Dedifferentiated amniotic fluid mesenchymal stem cell (primary cell): ENCODE measurements at regions not wholly inside any gene's neighbourhood (a gene's known extent, or its start where the extent isn't known, plus 50 kb on each side); places are given as distances from the start of the nearest gene placed in this dataset.
"Not testable (repeated sequence)": the region's sequence is repeated elsewhere in the genome, so short reads cannot be mapped to it uniquely, and the experiment has no call there.

Experiments used
- DNase-seq: peaks from one replicate; pipeline ENCODE4 v3.0.0-alpha.2; 2016; ENCODE audit errors: extremely low spot score

DNA sequence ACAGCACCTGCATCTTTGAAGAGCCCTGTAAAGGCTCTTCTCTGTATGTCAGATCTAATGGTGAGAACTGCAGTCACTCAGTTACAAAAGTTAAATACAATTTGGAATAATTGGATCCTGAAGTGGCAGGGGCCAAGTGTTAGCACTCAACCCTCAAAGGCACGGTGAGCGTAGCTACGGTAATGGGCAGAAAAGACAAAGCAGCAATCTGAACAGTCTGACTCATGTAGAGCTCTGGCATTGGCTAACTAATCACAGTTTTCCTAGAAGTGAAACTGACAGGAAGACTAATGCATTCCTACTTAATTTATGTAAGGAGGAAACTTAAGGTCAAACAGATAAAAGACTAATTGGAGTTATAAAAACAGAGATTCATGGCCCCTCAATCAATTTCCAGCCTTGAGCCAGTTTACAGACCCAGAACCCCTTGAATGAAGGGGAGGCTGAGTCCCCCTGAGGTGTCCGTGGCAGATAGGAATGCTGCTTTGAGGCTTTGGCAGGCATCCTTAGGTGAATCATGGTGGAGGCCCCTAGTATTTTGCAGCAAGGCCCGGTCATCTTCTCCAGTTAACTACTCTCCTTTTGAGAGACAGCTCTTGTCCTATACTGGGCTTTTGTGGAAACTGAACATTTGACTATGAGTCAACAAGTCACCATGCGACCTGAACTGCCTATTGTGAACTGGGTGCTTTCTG is 450.7 kb downstream of the ZNF33B start:
- not testable (repeated sequence) for DNase-seq

GRCh38 chr10:42177793-42178689 is 460.3 kb downstream of the ZNF33B start:
- not testable (repeated sequence) for DNase-seq

DNA sequence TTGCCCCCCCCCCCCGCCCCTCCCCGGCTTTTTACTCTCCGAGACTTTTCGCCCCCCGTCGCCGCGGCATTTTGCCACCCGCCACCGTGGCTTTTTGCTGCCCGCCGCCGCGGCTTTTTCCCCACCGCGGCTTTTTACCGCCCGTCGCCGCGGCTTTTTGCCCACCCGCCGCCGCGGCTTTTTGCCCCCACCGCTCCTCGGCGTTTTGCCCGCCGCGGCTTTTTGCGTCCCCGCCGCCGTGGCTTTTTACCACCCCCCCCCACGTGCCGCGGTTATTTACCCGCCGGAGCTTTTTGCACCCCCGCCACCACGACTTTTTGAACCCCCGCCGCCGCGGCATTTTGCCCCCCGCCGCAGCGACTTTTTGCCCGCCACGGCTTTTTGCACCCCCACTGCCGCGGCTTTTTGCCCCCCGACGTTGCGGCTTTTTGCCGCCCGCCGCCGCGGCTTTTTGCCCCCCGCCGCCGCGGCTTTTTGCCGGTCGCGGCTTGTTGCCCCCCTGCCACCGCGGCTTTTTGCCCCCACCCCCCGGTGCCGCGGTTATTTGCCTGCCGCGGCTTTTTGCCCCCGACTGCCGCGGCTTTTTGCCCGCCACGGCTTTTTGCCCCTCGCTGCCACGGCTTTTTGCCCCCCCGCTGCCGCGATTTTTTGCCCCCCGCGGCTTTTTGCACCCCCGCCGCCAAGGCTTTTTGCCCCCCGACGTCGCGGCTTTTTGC is 461.1 kb downstream of the ZNF33B start:
- DNase-seq, result no peak

DNA sequence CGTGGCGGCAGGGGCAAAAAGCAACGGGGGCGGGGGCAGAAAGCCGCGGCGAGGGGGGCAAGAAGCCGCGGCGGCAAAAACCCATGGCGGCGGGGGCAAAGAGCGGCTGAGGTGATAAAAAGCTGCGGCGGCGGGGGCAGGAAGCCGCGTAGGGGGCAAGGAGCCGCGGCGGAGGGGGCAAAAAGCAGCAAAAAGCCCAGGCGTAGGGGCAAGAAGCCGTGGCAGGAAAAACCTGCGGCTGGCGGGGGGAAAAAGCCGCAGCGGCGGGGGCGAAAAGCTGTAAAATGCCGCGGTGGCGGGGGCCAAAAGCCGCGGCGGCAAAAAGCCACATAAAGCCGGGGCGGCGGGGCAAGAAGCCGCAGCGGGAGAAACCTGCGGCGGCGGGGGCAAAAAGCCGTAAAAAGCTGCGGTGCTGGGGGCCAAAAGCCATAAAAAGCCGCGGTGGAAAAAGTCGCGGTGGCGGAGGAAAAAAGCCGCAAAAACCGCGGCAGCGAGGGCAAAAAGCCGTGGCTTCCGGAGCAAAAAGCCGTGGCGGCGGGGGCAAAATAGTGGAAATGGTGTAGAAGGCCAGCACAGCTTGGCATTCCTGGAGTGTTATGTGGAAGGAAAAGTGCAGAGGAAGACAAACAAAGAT is 487.8 kb downstream of the ZNF33B start:
- no peak for DNase-seq

- no peak for DNase-seq
These were observed 488.5 kb downstream of the ZNF33B start for GRCh38 chr10:42149722-42150427.

GRCh38 chr10:42149027-42149700 is 489.2 kb downstream of the ZNF33B start:
- no peak for DNase-seq

DNA sequence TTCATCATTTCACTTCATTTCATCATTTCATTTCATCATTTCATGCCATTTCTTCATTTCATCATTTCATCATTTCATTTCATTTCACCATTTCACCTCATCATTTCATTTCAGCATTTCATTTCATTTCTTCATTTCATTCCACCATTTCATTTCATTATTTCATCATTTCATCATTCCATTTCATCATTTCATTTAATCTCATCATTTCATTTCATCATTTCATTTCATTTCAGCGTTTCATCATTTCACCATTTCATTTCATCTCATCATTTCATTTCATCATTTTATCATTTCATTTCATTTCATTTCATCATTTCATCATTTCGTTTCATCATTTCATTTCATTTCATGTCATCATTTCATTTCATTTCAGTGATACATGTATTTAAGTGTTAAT is 492.2 kb downstream of the ZNF33B start:
- not testable (repeated sequence) for DNase-seq

DNA sequence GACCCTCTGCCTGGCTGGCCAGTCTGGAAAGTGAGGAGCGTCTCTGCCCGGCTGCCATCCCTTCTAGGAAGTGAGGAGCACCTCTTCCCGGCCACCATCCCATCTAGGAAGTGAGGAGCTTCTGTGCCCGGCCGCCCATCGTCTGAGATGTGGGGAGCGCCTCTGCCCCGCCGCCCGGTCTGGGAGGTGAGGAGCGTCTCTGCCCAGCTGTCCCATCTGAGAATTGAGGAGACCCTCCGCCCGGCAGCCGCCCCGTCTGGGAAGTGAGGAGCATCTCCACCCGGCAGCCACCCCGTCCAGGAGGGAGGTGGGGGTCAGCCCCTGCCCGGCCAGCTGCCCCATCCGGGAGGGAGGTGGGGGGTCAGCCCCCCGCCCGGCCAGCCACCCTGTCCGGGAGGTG is 500.3 kb downstream of the ZNF33B start:
- DNase-seq, result not testable (repeated sequence)

DNA sequence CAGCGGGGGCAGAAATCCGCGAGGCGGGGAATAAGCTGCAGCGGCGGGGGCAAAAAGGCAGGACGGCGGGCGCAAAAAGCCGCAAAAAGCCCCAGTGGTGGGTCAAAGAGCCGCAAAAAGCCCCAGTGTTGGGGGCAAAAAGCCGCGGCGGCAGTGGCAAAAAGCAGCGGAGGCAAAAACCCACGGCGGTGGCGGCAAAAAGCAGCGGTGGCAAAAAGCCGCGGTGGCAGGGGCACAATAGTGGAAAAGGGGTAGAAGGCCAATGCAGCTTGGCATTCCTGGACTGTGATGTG is 525.3 kb downstream of the ZNF33B start:
- DNase-seq, result no peak

DNA sequence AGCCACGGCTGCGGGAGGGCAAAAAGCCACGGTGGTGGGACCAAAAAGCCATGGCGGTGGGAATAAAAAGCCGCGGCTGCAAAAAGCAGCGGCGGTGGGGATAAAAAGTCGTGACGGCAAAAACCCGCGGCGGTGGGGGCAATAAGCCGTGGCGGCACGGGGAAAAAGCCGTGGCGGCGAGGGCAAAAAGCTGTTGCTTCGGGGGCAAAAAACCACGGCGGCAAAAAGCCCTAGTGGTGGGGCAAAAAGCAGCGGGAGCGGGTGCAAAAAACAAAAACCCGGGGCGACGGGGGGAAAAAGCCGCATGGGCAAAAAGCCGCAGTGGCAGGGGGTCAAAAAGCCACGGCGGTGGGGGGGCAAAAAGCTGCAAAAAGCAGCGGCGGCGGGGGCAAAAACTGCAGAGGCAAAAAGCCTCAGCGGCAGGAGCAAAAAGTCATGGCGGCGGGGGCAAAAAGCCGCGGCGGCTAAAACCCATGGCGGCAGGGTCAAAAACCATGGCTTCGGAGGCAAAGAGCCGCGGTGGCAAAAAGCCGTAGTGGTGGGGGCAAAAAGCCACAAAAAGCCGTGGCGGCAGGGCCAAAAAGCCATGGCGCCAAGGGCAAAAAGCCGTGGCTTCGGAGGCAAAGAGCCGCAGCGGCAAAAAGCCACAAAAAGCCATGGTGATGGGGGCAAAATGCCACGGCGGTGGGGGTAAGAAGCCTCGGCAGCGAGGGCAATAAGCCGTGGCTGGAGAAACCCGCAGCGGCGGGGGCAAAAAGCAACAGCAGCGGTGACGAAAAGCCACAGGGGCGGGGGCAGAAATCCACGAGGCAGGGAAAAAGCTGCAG is 525.8 kb downstream of the ZNF33B start:
- no peak for DNase-seq

DNA sequence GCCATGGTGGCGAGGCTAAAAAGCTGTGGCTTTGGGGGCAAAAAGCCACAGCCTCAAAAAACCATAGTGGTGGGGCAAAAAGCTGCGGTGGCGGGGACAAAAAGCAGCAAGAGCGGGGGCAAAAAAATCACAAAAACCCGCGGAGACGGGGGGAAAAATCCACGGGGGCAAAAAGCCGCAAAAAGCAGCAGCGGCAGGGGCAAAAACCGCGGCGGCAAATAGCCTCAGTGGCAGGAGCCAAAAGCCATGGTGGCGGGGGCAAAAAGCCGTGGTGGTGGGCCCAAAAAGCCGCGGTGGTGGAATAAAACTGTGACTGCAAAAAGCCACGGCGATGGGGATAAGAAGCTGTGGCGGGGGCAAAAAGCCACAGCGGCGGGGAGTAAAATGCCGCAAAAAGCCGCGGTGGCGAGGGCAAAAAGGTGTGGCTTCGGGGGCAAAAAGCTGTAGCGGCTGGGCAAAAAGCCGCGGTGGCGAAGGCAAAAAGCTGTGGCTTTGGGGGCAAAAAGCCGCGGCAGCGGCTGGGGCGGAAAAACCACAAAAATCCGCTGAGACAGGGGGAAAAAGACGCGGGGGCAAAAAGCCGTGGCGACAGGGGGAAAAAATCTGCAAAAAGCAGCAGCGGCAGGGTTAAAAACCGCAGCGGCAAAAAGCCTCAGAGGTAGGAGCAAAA is 526.6 kb downstream of the ZNF33B start:
- no peak for DNase-seq

DNA sequence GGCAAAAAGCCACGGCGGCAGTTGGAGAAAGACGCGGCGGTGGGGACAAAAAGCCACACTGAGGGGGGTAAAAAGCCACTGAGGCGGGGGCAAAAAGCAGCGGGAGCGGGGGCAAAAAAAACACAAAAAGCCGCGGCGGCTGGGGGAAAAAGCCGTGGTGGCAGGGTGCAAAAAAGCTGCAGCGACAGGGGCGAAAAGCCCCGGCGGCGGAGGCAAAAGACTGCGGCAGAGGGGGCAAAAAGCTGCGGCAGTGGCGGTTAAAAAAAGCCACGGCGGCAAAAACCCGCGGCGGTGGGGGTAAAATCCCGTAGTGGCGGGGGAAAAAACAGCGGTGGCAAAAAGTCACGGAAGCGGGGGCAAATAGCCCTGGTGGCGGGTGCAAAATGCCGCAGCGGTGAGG is 527.3 kb downstream of the ZNF33B start:
- no peak for DNase-seq
